Astrocyte (in vitro differentiated cells and primary cell): ENCODE measurements at regions not wholly inside any gene's neighbourhood (a gene's known extent, or its start where the extent isn't known, plus 50 kb on each side); places are given as distances from the start of the nearest gene placed in this dataset.

ENCODE experiments used
- EZH2 ChIP-seq: IDR thresholded peaks from 2 replicates; pipeline ENCODE4 v1.6.1; 2012; ENCODE audit warnings: mild to moderate bottlenecking, low read length, inconsistent platforms; ENCODE audit not compliant: insufficient read depth
- TF ChIP-seq, protein P1 (sequence below): IDR thresholded peaks from 2 replicates; pipeline ENCODE4 v1.5.1; 2011; ENCODE audit warnings: low read depth, mild to moderate bottlenecking, inconsistent platforms, low read length, moderate library complexity; ENCODE audit not compliant: insufficient read depth

- TF ChIP-seq, protein P1, sequence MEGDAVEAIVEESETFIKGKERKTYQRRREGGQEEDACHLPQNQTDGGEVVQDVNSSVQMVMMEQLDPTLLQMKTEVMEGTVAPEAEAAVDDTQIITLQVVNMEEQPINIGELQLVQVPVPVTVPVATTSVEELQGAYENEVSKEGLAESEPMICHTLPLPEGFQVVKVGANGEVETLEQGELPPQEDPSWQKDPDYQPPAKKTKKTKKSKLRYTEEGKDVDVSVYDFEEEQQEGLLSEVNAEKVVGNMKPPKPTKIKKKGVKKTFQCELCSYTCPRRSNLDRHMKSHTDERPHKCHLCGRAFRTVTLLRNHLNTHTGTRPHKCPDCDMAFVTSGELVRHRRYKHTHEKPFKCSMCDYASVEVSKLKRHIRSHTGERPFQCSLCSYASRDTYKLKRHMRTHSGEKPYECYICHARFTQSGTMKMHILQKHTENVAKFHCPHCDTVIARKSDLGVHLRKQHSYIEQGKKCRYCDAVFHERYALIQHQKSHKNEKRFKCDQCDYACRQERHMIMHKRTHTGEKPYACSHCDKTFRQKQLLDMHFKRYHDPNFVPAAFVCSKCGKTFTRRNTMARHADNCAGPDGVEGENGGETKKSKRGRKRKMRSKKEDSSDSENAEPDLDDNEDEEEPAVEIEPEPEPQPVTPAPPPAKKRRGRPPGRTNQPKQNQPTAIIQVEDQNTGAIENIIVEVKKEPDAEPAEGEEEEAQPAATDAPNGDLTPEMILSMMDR, result no peak
- no peak for TF ChIP-seq EZH2
Measured at GRCh38 chr5:163193886-163194285, 243.5 kb upstream of the CCNG1 start.
